Adrenal gland (tissue), 5 donors: ENCODE measurements at regions not wholly inside any gene's neighbourhood (a gene's known extent, or its start where the extent isn't known, plus 50 kb on each side); places are given as distances from the start of the nearest gene placed in this dataset.

Source experiments
- POLR2A ChIP-seq, 2 donors: fragments of 450-650 bp; IDR thresholded peaks; one replicate each; pipeline ENCODE4 v1.6.1; 2017; ENCODE audit warnings: antibody characterized with exemption in 2 of 2, mild to moderate bottlenecking in 2 of 2, moderate library complexity in 1 of 2
- TF ChIP-seq, protein P1 (sequence below), 6 experiments: fragments of 450-650 bp in 4 of 6; fragments of 200-600 bp in 2 of 6; sonication (generic) in 1 of 6; IDR thresholded peaks; 1 replicate in 5 of 6; 2 replicates in 1 of 6; pipeline versions ENCODE4 v1.5.1 to v1.8.0; 2016 to 2021; ENCODE audit warnings: antibody characterized with exemption in 6 of 6, mild to moderate bottlenecking in 2 of 6, moderate library complexity in 1 of 6
- donor health status: DM: no; HTN: no; CAD: no.

DNA sequence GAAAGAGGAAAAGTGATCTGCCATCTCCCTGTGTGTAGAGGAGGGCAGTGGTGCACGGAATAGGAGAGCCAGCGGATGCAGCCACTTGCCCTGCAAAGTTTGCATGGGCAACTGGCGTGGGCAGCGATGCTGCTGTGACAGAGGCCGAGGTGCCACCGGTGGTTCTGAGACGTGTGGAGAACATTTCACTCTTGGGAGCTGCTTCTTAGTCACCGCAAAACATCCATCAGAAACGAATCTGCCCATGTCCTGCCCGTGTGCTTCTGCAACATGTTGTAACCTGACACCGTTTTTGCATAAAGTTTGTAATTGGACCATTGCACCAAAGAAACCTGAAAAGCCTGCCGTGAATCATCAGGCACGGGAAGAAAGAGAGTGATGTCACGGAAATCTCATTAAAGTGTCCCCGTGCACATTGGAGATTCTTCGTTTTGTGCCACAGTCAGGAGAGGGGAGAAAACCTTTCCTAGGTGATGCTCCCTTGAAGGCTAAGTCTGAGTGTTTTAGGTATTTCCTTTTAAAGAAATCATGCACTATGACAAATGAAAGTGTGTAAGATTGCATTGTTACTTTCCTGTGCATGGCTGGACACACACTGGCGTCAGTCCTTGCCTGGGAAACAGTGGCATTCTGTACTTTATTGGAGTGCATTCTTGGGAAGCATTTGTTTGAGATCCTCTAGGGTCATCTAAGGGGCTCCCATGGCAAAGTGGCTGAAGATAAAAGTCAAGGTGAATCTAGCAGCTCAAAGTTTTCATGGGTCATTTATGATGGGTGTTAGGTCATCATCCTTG is 302.6 kb downstream of the KLF6 start:
- TF ChIP-seq, protein P1, sequence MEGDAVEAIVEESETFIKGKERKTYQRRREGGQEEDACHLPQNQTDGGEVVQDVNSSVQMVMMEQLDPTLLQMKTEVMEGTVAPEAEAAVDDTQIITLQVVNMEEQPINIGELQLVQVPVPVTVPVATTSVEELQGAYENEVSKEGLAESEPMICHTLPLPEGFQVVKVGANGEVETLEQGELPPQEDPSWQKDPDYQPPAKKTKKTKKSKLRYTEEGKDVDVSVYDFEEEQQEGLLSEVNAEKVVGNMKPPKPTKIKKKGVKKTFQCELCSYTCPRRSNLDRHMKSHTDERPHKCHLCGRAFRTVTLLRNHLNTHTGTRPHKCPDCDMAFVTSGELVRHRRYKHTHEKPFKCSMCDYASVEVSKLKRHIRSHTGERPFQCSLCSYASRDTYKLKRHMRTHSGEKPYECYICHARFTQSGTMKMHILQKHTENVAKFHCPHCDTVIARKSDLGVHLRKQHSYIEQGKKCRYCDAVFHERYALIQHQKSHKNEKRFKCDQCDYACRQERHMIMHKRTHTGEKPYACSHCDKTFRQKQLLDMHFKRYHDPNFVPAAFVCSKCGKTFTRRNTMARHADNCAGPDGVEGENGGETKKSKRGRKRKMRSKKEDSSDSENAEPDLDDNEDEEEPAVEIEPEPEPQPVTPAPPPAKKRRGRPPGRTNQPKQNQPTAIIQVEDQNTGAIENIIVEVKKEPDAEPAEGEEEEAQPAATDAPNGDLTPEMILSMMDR (IDR thresholded peaks at IDR 0.05), result no peak
- TF ChIP-seq POLR2A (IDR thresholded peaks at IDR 0.05), result peak in 1 of 2 donors; percentile 16
